ENCODE measurements at regions not wholly inside any gene's neighbourhood (a gene's known extent, or its start where the extent isn't known, plus 50 kb on each side); places are given as distances from the start of the nearest gene placed in this dataset.

- TF ChIP-seq, protein P1, sequence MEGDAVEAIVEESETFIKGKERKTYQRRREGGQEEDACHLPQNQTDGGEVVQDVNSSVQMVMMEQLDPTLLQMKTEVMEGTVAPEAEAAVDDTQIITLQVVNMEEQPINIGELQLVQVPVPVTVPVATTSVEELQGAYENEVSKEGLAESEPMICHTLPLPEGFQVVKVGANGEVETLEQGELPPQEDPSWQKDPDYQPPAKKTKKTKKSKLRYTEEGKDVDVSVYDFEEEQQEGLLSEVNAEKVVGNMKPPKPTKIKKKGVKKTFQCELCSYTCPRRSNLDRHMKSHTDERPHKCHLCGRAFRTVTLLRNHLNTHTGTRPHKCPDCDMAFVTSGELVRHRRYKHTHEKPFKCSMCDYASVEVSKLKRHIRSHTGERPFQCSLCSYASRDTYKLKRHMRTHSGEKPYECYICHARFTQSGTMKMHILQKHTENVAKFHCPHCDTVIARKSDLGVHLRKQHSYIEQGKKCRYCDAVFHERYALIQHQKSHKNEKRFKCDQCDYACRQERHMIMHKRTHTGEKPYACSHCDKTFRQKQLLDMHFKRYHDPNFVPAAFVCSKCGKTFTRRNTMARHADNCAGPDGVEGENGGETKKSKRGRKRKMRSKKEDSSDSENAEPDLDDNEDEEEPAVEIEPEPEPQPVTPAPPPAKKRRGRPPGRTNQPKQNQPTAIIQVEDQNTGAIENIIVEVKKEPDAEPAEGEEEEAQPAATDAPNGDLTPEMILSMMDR (conservative IDR thresholded peaks at IDR 0.05 in 1 of 2, IDR thresholded peaks at IDR 0.05 in 1 of 2; ENCODE audit: extremely low read depth in 1 of 2, insufficient read depth in 1 of 2, low read depth in 1 of 2, low read length in 2 of 2) = no peak
- no peak for TF ChIP-seq EZH2 (IDR thresholded peaks at IDR 0.05; ENCODE audit: borderline replicate concordance, low read length)
Observed at GRCh38 chr12:61821381-61821780, 438.8 kb upstream of the USP15 start.

Measured in mammary epithelial cell (primary cell).